ENCODE measurements at regions not wholly inside any gene's neighbourhood (a gene's known extent, or its start where the extent isn't known, plus 50 kb on each side); places are given as distances from the start of the nearest gene placed in this dataset.

DNA sequence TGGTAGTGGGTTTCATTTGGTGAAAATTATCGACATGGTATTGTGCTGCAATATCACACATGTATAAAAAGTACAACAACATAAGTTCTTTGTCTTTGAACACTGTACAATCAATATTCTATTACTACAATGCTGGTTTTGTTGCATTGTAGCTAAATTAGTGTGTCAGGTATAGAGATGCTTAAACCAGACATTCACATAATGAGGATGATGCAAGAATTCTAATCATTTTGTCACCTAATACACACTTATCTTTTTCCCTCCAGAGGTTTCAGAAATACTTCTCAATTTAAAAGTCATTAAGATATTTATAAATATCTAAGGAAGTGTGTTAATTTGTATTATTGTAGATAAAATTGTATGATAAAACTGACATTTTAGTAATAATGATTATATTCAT lies 174.8 kb upstream of the MAN1A1 start:
- Histone ChIP-seq H4K8ac (ENCODE audit: low read depth in 2 of 2, low read length in 2 of 2) (no peak overlapping the region), H3K9me3 (ENCODE audit: control insufficient read depth, insufficient read depth, low read length) (no peaks in the 10 kb centered on the region), H3K18ac (ENCODE audit: low read depth, low read length) (no peak overlapping the region), H2BK5ac (ENCODE audit: low read depth, low read length, poor library complexity, severe bottlenecking) (no peak overlapping the region), H3K27ac (ENCODE audit: insufficient read depth, low read length) (no peak overlapping the region), H3K27me3 (ENCODE audit: control insufficient read depth, insufficient read depth, low read length) (no peaks in the 10 kb centered on the region), H2BK15ac (ENCODE audit: low read depth, low read length) (no peak overlapping the region), H2AK5ac (ENCODE audit: low read depth, low read length) (no peak overlapping the region), H2BK20ac (ENCODE audit: low read depth, low read length) (no peak overlapping the region), H4K91ac (ENCODE audit: insufficient read depth, low read depth, low read length) (no peak overlapping the region), H3K9ac (ENCODE audit: low read depth, low read length) (no peak overlapping the region), H4K5ac (ENCODE audit: low read depth, low read length) (no peak overlapping the region), H2BK120ac (ENCODE audit: low read depth, low read length) (no peak overlapping the region), H3K56ac (ENCODE audit: extremely low read depth, insufficient read depth, low read length) (no peak overlapping the region), H3K4ac (ENCODE audit: low read depth, low read length) (no peak overlapping the region), H3K36me3 (ENCODE audit: control insufficient read depth, insufficient read depth, low read length) (no peaks in the 10 kb centered on the region), H4K20me1 (ENCODE audit: insufficient read depth, low read length) (no peaks in the 10 kb centered on the region), H2AFZ (replicated peaks; ENCODE audit: low read length, poor library complexity) (no peak overlapping the region), H3K4me2 (ENCODE audit: low read depth, low read length) (no peak overlapping the region), H3K4me3 (ENCODE audit: insufficient read depth, low read depth, low read length) (no peak overlapping the region), H3K79me1 (ENCODE audit: low read depth in 1 of 2, low read length in 2 of 2) (no peaks in the 10 kb centered on the region), H3K9me1 (ENCODE audit: insufficient read depth, low read length) (no peaks in the 10 kb centered on the region), H3K14ac (replicated peaks; ENCODE audit: low read depth, low read length) (no peak overlapping the region), H2AK9ac (replicated peaks; ENCODE audit: low read depth, low read length, poor library complexity) (no peak overlapping the region), H3K4me1 (ENCODE audit: control insufficient read depth, insufficient read depth, low read length) (no peaks in the 10 kb centered on the region), H3K23ac (ENCODE audit: low read depth, low read length) (no peak overlapping the region)
- WGBS, 2 experiments (ENCODE audit: extremely low coverage in 2 of 2, insufficient read length in 1 of 2), result no CpG with 5 or more reads among the region's 1 CpG
- ChIA-PET POLR2A (ENCODE audit: unreplicated experiment) (no interaction called here), CTCF (no interaction called here)
- in situ Hi-C loops (cut with MboI; ENCODE audit: low sequenced_read_pairs), result no loop called here
- BruUV-seq (replicated peaks), result no TSS peak
- peak; percentile 31; the same call in 1 of the 2 replicates for TF ChIP-seq CEBPB (IDR thresholded peaks at IDR 0.05; ENCODE audit: low read depth, low read length)
- TF ChIP-seq, protein P1, sequence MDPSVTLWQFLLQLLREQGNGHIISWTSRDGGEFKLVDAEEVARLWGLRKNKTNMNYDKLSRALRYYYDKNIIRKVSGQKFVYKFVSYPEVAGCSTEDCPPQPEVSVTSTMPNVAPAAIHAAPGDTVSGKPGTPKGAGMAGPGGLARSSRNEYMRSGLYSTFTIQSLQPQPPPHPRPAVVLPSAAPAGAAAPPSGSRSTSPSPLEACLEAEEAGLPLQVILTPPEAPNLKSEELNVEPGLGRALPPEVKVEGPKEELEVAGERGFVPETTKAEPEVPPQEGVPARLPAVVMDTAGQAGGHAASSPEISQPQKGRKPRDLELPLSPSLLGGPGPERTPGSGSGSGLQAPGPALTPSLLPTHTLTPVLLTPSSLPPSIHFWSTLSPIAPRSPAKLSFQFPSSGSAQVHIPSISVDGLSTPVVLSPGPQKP (IDR thresholded peaks at IDR 0.05; ENCODE audit: borderline replicate concordance, low read depth, low read length), result no peak
- intact Hi-C loops (cut with micrococcal nuclease), result no loop called here
- ATAC-seq (ENCODE audit: low read depth) (no peak), DNase-seq (no peak)
- dilution Hi-C loops (cut with HindIII; ENCODE audit: low sequenced_read_pairs, unreplicated experiment), result no loop called here

All from IMR-90 (cell line).